Thoracic aorta (tissue), 2 donors: ENCODE measurements at regions not wholly inside any gene's neighbourhood (a gene's known extent, or its start where the extent isn't known, plus 50 kb on each side); places are given as distances from the start of the nearest gene placed in this dataset.
"Not testable (repeated sequence)": the region's sequence is repeated elsewhere in the genome, so short reads cannot be mapped to it uniquely, and the experiment has no call there.

Experiments
- ATAC-seq: fragments of 150-250 bp; one replicate; pipeline ENCODE4 v1.8.0; 2017; ENCODE audit warnings: low read depth; ENCODE audit not compliant: insufficient number of reproducible peaks, low FRiP score
- DNase-seq: peaks from one replicate; pipeline ENCODE4 v3.0.0-alpha.2; 2020; ENCODE audit warnings: low spot score
- H3K27ac ChIP-seq, 2 donors: fragments of 200-600 bp; sonication (generic); 1 replicate in 1 of 2; 2 replicates in 1 of 2; pipeline ENCODE4 v1.5.1; 2016; ENCODE audit warnings: mild to moderate bottlenecking in 2 of 2, moderate library complexity in 2 of 2
- H3K27me3 ChIP-seq: fragments of 200-600 bp; sonication (generic); replicated peaks from 2 replicates; pipeline ENCODE4 v1.6.0; 2016; ENCODE audit warnings: mild to moderate bottlenecking; ENCODE audit not compliant: insufficient read depth
- H3K36me3 ChIP-seq: fragments of 200-600 bp; sonication (generic); one replicate; pipeline ENCODE4 v1.5.1; 2016
- H3K4me1 ChIP-seq, 2 donors: fragments of 200-600 bp; sonication (generic); 1 replicate in 1 of 2; 2 replicates in 1 of 2; pipeline versions ENCODE4 v1.5.1 to v1.6.0; 2016; ENCODE audit warnings: low read depth in 2 of 2, mild to moderate bottlenecking in 1 of 2; ENCODE audit not compliant: control insufficient read depth in 1 of 2
- H3K4me3 ChIP-seq: fragments of 200-600 bp; sonication (generic); 2 replicates; pipeline ENCODE4 v1.5.1; 2016; ENCODE audit warnings: mild to moderate bottlenecking
- H3K9me3 ChIP-seq: fragments of 200-600 bp; sonication (generic); 2 replicates; pipeline ENCODE4 v1.5.1; 2016
- TF ChIP-seq, protein P1 (sequence below): fragments of 200-600 bp; sonication (generic); IDR thresholded peaks from one replicate; pipeline ENCODE4 v1.5.1; 2019; ENCODE audit warnings: antibody characterized with exemption

DNA sequence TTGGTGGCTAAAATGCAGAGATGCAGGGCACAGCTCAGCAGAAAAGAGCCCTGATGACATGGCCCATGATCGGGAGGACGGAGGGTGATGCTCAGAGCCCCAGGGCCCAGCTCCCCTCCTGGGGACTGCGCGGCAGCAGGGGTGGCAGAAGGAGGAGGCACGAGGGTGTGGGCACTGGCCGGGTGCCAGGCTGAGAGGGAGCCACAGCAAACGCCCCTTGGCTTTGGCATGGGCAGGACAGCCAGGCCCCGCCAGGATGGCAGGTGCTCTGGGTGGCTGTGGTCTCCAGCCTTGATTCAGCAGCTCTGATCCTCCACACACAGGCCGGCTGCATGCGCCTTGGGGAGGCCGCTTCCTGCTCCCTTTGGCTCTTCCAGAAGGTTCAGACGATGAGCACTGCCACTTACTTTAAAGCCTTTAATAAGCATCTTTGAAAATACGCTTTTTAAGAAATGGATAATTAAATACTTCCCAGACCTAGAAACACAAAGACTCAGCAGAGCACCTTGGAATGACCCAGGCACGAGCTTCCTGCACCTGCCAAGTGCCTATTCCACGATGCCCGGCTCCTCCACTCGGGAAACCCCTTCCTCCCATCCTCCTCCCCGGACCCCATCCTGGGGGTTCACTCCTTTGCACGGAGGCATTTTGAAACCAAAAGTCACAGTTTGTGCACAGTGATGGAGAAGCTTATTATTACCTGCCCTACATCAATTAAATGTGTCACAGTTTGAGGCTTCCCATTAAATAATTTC, 78.5 kb upstream of the SNTG2 start:
- TF ChIP-seq, protein P1, sequence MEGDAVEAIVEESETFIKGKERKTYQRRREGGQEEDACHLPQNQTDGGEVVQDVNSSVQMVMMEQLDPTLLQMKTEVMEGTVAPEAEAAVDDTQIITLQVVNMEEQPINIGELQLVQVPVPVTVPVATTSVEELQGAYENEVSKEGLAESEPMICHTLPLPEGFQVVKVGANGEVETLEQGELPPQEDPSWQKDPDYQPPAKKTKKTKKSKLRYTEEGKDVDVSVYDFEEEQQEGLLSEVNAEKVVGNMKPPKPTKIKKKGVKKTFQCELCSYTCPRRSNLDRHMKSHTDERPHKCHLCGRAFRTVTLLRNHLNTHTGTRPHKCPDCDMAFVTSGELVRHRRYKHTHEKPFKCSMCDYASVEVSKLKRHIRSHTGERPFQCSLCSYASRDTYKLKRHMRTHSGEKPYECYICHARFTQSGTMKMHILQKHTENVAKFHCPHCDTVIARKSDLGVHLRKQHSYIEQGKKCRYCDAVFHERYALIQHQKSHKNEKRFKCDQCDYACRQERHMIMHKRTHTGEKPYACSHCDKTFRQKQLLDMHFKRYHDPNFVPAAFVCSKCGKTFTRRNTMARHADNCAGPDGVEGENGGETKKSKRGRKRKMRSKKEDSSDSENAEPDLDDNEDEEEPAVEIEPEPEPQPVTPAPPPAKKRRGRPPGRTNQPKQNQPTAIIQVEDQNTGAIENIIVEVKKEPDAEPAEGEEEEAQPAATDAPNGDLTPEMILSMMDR: no peak
- H3K9me3 ChIP-seq: no peaks in the 10 kb centered on the region
- H3K27me3 ChIP-seq: no peaks in the 10 kb centered on the region
- H3K4me1 ChIP-seq: no peaks in the 10 kb centered on the region
- no peak overlapping the region for H3K27ac ChIP-seq
- no peaks in the 10 kb centered on the region for H3K36me3 ChIP-seq
- no peak overlapping the region for H3K4me3 ChIP-seq
- DNase-seq: no peak
- ATAC-seq: no peak

DNA sequence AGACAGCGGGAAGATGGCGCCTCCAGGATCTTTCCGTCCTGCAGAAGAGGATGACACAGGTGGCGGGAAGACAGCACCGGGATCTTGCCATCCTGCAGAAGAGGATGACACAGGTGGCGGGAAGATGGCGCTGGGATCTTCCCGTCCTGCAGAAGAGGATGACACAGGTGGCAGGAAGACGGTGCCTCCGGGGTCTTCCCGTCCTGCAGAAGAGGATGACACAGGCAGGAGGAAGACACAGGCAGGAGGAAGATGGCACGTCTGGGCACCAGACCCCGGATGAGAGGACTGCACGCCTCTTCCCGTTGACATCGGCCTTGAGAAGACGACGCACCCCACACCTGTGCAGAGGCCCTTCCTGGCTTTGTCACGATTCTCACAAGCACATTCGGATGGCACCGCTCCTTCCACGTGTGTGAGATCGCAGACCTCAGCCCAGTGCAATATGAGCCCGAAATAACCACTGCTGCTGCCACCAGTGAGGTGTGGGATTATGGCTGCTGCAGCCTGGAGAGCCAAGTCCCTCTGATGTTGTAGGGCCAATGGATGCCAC, 79.4 kb upstream of the SNTG2 start:
- Histone ChIP-seq H3K27ac (no peak overlapping the region), H3K9me3 (no peaks in the 10 kb centered on the region), H3K4me1 (no peaks in the 10 kb centered on the region), H3K27me3 (no peaks in the 10 kb centered on the region), H3K4me3 (no peak overlapping the region), H3K36me3 (no peaks in the 10 kb centered on the region)
- TF ChIP-seq, protein P1: no peak
- no peak for DNase-seq
- ATAC-seq: no peak

DNA sequence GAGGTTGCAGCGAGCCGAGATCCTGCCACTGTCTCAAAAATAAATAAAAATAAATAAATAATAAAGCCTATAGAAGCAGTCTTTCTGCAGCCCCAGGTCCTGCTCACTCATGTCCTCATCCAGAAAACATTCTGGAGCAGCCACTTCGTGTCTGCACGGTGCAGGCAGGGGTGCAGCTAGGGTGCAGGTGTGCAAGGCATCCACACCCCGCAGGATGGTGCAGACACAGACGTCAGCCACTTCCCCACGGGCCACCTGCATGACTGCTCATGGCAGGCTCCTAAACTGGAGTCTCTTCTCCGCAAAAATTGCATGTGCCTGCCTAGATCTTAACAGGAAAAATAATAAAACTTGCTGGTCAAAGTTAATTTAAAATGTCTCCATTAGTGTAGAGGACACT, 80.2 kb upstream of the SNTG2 start:
- DNase-seq (no peak), ATAC-seq (no peak)
- Histone ChIP-seq H3K4me3 (no peak overlapping the region), H3K4me1 (no peaks in the 10 kb centered on the region), H3K36me3 (no peaks in the 10 kb centered on the region), H3K27ac (no peak overlapping the region), H3K9me3 (no peaks in the 10 kb centered on the region), H3K27me3 (no peaks in the 10 kb centered on the region)
- TF ChIP-seq, protein P1: no peak

DNA sequence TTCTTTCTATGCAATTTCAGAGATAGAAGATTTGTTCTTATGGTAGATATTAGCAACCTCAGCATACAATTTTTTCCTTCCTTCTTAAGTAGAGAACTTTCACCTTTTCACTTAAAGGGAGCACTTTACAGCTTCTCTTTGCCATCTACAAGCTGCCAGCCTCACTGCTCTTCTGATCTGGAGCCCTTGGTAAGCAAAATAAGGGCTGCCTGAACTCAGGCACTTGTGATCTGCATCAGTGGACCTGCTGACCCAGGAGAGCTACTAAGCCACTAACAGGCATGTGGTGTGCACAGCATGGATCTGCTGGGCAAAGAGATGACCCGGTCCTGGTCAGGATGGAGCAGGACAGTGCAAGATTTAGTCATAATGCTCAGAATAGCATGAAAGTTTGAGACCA, 80.8 kb upstream of the SNTG2 start:
- Histone ChIP-seq H3K9me3 (no peaks in the 10 kb centered on the region), H3K27ac (no peak overlapping the region), H3K4me1 (no peaks in the 10 kb centered on the region), H3K27me3 (no peaks in the 10 kb centered on the region), H3K36me3 (no peaks in the 10 kb centered on the region), H3K4me3 (no peak overlapping the region)
- TF ChIP-seq, protein P1: no peak
- no peak for ATAC-seq
- DNase-seq: no peak

DNA sequence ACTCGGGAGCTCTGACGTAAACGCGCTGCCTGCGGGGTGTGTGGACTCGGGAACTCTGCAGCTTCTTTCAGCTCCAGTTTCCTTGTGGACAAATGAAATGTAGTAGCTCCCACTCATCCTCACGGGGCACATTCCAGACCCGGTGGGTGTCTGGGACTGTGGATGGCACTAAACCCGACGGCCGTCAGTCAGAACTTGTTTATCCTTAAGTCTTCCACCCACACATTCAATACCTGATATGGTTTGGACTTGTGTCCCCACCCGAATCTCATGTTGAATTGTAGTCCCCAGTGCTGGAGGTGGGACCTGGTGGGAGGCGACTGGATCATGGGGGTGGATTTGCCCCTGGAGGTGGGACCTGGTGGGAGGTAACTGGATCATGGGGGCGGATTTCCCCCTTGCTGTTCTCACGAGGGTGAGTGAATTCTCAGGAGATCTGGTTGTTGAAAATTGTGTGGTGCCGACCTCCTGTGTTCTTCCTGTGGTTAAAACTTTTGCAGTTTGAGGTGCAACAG, 81.2 kb upstream of the SNTG2 start:
- Histone ChIP-seq H3K27me3 (no peaks in the 10 kb centered on the region), H3K4me1 (no peaks in the 10 kb centered on the region), H3K9me3 (no peaks in the 10 kb centered on the region), H3K27ac (no peak overlapping the region), H3K36me3 (no peaks in the 10 kb centered on the region), H3K4me3 (no peak overlapping the region)
- ATAC-seq (no peak), DNase-seq (no peak)
- TF ChIP-seq, protein P1: no peak

DNA sequence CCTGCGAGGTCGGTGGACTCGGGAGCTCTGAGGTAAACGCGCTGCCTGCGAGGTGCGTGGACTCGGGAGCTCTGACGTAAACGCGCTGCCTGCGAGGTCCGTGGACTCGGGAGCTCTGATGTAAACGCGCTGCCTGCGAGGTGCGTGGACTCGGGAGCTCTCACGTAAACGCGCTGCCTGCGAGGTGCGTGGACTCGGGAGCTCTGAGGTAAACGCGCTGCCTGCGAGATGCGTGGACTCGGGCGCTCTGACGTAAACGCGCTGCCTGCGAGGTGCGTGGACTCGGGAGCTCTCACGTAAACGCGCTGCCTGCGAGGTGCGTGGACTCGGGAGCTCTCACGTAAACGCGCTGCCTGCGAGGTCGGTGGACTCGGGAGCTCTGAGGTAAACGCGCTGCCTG, 81.8 kb upstream of the SNTG2 start:
- H3K9me3 ChIP-seq, ATAC-seq, H3K4me3 ChIP-seq, H3K4me1 ChIP-seq, DNase-seq, H3K27me3 ChIP-seq, H3K36me3 ChIP-seq, H3K27ac ChIP-seq: not testable (repeated sequence)
